NCI-H524 (cell line): ENCODE measurements at regions not wholly inside any gene's neighbourhood (a gene's known extent, or its start where the extent isn't known, plus 50 kb on each side); places are given as distances from the start of the nearest gene placed in this dataset.

Experiments used
- DNase-seq, 2 experiments: peaks; one replicate each; lab custom pipeline; 2025; lab: John Stamatoyannopoulos, UW

DNA sequence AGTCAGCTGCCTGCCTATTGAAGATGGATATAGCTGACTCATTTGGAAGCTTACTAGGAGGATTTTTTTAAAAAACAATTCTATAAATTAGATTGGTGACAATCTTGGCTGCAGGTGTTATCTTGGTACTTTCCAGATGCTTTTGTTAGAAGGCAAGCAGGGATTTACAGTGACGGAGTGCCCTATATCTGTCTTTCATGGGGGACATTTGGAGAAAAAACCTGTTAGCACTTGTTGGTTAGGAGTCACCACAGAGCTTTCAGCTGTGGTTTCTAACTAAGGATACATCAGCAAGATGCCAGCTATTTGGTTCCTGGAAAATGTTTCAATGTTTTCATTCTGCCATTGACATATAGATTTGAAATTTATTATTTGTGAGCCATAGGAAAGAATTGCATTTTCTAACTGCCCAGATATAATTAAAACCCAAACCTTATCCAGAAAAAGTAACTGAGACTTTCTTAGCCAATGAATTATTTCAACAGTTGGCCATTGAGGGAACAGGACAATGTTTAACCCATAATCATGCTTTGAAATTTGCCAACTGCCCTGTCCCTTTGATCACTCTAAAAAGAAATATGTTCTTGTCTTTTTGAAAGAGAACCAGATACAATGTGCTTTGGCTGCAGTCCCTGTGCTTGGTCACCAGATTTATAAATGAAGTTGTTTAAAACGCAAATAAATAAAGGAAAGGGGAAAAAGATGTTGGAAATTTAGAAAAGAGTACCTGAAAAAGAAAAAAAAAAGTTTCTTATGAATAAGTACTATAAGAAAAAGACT, 761.0 kb upstream of the CXADR start:
- DNase-seq, result no peak

DNA sequence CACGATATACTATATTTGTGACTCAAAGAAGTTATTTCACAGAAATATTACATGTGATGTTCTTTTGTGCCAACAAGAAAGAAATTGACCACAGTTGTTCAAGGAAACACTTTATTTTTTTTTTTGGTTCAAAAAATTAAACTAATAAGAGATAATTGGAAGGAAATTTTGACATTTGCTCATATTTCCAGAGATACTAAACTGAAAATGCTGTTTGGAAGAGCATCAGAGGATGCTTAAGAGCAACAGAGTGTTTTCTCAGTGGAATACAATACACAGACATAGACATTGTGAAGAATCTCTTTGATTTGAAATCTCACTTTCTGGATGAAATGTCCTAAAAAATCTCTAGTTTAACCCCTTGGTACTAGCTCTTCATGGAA, 760.4 kb upstream of the CXADR start:
- DNase-seq, result no peak

GRCh38 chr21:16755061-16755460, 757.8 kb upstream of the CXADR start:
- no peak for DNase-seq

GRCh38 chr21:16767201-16767600, 745.6 kb upstream of the CXADR start:
- no peak for DNase-seq

DNA sequence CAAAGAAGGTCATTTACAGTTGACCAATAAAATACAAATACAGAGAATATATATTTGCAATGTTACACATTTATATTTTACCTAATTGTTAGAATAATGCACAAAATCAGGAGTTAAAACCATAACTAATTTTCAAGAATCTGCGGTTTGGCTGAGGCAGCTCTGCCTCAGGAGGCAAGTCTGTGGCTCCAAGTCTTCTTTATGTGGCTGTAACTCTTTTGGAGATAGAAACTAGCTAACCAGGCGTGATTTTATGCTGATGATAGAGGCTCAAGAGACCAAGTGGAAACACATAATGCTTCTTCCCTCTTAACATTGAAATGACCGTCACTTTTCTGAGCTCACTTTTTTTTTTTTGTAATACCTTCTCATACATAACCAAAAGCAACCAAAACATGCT, 744.7 kb upstream of the CXADR start:
- DNase-seq, result no peak

GRCh38 chr21:16770266-16770665, 742.6 kb upstream of the CXADR start:
- DNase-seq, result no peak

- no peak for DNase-seq
These were observed 739.6 kb upstream of the CXADR start for GRCh38 chr21:16773206-16773605.

- peak in 1 of 2 experiments; percentile 4 for DNase-seq
These were observed 737.8 kb upstream of the CXADR start for GRCh38 chr21:16775076-16775475.

DNA sequence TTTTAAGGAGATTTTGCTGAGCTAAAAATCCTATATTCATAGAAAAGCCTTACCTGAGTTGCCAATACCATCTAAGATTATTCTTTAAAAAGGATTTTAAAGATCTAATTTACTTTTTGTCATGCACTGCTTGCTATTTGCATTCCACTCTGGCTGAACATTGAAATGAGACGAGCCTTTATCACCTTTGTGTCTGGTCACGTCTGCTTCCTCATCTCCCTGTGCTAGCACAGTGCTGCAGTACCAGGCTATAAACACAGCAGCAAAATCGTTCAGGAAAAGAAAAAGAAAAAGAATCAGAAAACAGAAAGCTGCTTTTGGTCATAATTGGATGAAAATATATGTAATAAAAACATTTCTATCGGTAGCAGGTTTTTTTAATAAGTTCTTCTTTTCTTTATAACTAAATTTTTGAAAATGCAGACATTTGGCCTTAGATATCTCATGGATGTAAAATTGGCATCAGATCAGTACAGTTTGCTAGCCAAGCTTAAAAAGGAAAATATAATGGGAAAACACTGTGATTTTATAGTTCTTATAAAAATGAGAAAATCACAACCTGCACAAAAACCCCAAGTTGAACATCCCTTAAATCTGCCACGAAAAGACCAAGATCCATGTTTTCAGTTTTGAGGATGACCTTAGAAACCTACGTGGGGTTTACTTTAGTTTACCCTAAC, 735.7 kb upstream of the CXADR start:
- DNase-seq, result no peak

DNA sequence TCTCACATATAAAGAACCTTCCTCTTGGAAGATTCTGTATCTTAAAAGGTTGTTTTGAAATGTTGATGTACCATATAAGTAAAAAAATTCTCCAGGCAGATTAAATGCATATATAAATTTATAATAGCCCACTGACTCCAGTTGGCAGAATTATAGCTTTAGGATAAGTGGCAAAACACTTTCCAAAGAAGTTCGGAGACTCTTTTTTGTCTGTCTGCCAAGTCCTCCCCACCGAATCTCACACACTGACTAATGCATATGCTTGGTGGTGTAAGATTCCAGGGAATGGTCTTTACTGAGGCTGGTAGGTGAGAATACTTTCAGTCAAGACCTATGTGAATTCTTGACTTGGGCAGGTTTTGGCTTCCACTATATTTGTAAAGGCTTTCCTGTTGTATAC, 724.3 kb upstream of the CXADR start:
- no peak for DNase-seq

DNA sequence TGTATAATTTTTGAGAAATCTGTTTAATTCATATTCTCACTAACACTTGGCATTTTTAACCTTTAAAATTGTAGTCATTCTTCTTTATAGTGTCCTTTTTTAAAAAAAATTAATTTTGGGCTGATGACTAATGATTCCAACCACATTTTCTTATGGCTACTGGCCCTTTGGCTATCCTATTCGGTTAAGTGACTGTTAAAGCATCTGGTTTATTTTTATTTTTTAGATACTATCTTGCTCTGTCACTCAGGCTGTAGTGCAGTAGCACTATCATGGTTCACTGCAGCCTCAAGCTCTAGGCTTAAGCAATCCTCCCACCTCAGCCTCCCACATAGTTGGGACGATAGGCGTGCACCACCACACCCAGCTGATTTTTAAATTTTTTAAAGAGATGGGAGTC, 723.2 kb upstream of the CXADR start:
- no peak for DNase-seq

- no peak for DNase-seq
These were observed 720.7 kb upstream of the CXADR start for GRCh38 chr21:16792101-16792500.

DNA sequence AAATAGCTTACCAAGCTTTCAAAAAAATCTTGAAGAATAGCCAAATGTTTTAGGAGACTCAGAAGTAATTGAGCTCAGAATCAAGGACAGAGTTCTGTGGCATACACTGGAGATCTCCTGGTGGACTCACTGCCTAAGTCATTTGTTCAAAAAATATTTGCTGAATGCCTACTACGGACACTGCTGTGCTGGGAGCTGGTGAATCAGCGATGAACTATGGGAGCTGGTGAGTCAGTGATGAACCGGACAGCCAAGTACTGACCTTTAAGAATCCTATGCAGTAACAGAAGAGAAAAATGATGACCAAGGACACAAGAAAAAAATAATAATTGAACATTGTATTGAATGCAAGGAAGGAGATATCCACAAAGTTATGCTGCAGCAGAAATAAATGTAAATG, 717.9 kb upstream of the CXADR start:
- no peak for DNase-seq

DNA sequence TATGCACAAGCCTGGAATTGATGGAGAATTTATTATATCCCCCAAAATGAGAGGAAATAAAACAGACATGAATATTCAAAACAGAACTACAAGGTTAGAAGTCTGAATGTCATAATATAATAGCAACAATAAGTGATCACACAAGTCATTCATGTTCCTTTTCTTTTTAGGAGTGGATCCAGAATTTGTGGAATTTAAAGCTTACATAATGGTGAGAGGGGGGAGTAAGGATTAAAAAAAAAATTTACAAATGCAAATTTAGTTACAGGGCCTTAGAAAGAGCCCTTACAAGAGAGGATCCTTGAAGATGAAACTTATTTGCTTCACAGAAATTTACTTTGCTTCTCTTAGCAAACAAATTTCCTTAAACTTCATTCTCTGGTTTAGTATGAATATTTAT, 716.1 kb upstream of the CXADR start:
- DNase-seq, result no peak

- no peak for DNase-seq
These were observed 715.3 kb upstream of the CXADR start for GRCh38 chr21:16797540-16797939.

GRCh38 chr21:16797966-16798365, 714.9 kb upstream of the CXADR start:
- DNase-seq, result no peak

- no peak for DNase-seq
These were observed 712.1 kb upstream of the CXADR start for GRCh38 chr21:16800536-16801275.

DNA sequence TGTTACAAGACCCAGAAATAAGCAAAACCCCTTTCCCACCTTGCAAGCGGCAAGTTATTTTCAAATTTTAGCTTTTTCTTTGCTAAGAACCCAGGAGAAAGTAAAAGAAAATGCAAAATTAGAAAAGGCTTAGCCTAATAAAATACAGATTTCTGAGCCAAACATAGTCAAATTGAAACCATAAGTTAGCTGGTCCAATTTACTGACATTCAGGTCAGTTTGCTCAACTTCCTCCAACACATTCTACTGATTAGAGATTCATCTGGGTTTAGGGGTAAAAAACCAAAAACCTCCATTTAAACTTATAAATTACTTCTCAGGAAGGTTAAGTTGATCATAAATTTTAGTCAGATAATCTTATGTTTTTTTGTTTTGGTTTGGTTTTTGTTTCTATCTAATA, 701.8 kb upstream of the CXADR start:
- DNase-seq, result no peak

DNA sequence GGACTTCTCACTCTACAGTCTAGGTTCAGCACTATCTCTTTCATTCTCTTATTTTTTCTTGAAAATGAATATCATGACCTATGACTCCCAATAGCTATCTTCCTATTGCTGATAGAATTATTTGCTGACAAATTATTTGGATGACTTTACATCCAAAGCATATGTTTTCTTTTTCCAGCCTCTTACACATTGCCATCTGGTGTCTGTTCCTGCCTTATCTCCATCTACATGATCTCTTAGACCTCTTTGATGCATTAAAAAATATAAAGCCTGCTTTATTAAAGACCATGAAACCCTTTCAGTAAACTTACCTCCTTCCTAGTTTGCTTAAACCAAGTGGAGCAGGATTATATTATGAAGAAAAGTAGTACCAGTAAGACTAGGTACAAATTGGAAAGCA, 700.9 kb upstream of the CXADR start:
- peak in 1 of 2 experiments; percentile 31 for DNase-seq

DNA sequence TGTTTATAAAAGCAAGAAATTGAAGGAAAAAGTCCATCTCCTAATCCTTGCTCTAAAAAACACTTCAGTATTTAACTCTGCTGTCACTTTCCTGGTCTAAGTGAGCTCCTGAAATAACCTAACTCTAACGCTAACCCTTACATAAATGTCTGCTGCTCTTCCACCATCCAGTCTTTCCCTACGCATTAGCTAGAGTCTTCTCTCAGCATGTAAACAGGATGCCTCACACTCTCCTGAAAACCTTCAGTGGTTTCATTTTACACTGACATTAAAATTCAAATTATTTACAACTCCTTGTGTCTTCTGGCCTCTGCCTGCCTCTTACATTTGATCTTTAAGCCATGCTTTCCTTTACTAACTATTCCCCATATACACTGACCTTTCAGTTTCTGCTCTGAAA, 697.6 kb upstream of the CXADR start:
- no peak for DNase-seq

DNA sequence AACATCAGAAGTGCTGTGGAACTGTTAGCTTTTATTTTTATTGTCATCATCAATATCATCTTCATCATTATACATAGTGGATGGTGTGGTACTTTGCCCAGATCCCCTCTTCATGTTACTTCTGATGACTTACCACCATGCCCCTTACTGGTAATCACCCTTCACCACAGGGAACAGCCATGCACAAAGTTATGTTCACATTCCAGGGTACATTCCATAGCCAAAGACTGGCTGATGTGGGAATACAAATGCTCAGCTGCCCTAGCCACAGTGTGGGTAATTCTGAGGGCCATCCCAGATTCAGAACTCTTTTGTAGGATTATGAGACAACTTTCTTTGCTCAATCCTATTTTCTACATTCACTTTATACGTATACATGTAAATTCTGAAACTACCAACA, 691.3 kb upstream of the CXADR start:
- no peak for DNase-seq

DNA sequence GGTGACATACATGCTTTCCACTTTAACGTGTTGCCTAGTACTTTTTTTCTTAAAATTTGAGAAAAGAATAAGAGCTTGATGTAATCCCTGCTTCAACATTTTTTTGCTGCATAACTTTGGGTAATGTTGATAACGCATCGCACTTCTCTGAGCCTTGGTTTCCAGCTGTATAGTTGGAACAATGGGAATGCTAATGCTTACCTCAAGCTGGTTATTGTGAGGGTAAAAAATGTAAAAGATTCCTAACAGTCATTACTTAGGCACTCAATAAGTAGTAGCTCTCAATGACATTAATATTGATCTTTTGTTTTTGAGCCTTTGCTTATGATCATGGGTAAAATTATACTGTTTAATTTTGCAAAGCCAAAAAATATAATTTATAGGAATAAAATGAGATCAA, 683.3 kb upstream of the CXADR start:
- no peak for DNase-seq

DNA sequence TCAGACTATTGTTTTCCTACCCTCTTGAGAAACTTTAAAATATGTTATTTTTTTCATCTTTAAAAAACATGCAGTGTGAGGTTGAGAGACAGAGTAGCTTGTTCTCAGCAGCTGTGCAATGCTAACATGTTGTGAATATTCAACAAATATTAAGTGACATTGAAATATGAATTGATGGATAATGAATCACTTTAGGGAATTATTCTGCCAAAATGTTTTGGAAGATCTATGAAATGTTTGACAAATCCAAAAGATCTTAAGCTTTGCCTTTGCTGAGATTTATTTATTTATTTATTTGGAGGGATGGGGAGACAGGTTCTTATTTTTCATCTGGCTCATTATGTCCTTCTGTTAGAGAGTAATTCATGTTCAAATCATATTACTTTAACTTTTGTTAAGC, 680.1 kb upstream of the CXADR start:
- DNase-seq, result no peak
